HG02852 (cell line): ENCODE measurements at regions not wholly inside any gene's neighbourhood (a gene's known extent, or its start where the extent isn't known, plus 50 kb on each side); places are given as distances from the start of the nearest gene placed in this dataset.

Source experiments
- ATAC-seq: cut with Tn5 transposase; IDR thresholded peaks from one replicate; pipeline ENCODE4 v1.9.1; 2021; ENCODE audit warnings: mild to moderate bottlenecking, moderate library complexity; ENCODE audit not compliant: unreplicated experiment

DNA sequence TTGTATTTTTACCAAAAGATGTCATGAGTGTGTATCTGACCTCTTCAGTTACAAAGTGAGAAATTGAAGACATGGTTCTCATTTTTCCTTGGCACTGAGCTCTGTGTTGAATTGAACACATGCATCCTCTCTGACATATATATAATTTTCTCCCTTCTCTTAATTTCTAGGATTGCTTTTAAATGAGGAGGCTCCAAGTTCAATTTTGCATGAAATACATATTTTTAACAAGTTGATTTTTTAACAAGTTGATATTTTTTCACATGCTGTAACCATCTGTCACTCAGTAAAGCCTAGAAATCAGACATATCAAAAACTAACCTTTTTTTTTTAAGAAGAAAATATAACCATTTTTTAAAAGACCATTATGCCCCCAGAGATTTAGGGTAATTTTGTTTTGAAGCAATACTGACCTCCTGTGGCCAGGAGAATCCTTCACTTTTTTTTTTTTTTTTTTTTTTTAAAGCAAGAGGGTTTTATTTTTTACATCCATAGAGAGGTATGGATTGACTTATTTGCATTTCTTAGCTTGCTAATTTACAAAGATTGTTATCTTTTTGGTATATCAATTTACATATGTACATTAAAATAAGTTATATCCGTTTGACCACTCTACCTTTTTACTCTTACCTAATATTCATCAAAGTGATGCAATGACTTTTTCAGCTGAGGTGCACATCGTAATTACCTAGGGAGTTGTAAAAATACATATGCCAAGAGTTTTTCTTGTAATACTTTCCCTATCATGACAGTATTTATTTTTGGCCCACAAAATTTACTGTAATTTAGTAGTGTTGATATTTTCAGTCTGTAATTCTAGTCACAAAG, 161.8 kb downstream of the SOCS6 start:
- no peak for ATAC-seq

DNA sequence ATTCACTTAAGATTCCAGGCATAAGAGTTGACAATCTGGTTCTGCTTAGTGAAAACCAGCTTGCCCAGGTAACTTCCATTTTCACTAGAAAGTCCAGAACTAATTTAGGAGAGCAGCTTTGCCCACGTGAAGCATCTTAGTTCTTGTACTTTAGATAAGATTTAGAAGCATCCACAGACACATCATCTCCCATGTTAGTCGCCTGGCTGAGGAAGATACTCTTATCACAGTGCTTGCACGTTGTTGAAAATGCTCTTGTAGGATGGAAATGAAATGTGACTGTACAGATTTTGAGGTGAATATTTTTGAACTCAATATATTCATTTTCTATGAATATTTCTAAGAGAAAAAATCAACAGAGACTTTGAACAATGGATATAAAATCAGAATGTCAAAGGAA, 159.7 kb downstream of the SOCS6 start:
- no peak for ATAC-seq

DNA sequence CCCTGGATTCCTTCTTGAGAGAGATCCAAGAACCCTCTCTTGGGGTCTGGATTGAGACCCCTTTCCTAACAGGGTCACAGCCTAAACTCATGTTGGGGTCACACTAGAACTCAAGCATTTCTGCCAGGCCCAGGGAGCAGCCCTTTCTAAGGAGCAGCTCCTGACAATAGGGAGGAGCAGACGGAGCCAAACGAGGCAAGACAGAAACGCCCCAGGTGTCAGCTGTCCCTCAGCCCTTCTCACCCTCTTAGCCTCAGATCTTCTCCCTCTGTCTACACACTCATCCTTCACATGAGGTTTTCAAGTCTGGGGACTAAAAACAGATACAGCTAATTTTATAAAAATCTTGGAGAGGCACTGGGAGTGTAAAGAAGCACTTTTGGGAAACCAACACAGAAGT, 157.2 kb downstream of the SOCS6 start:
- ATAC-seq, result no peak

DNA sequence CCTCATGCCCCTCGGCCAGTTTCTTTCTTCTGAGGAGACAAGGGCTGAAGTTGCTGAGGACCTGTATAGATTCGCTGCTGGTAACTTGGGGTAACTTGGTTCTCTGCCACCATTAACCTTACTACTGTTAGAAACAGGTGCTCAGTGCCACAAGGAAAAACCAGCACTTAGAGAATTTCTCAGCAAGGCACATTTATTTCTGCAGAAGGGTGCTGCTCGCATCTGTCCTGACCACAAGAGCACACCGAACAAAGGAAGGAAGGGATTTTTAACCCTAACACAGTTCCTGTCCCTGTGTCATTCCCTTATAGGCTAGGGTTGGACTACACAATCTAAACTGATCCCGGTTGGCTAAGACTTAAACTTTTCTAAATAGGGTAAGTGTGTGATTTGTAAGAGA, 154.1 kb downstream of the SOCS6 start:
- no peak for ATAC-seq

DNA sequence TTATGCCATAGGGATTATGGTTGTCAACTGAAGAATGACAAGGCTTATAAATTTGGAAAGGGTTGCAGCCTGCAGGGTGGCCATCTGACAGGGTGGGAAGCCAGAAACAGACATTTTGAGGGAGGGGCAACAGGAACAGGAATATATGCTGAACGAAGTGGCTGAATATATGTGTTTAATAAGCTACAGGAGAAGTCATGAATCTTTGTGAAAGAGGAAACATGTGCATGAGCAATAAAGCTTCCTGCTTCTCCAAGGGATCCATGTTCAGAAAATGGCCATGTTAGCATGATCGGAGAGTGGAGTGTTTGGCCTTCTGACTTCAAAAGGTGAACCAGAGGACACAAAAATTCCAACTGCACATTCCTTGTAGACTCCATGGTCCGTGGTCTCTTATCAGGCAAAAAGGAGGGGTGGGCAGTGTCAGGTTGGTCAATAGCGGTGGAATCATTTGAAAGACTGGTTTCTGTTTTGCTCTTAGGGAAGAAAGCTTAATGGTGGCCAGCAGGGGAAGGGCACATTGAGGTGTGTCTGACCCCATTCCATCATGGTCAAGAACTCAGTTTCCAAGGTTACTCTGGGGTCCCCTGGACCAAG, 144.1 kb downstream of the SOCS6 start:
- no peak for ATAC-seq

DNA sequence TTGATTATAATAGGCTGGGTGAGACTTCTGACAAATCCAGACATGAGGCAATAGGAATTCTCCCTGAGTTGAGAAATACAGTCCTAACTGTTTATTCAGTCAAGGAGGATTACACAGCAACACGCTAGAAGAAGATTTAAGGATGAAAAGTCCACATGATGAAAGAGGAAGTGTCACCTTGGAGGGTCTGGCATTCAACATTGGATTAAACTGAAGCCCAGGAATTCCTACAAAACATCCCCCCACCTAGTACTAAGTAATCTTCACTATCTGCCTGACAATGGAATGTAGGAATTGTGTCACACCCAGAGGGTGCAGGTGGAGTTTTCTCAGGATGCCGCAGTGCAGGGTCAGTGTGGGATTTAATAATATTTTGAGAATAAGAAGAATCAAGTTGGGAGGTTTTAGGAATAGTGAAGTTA, 142.4 kb downstream of the SOCS6 start:
- ATAC-seq, result no peak

DNA sequence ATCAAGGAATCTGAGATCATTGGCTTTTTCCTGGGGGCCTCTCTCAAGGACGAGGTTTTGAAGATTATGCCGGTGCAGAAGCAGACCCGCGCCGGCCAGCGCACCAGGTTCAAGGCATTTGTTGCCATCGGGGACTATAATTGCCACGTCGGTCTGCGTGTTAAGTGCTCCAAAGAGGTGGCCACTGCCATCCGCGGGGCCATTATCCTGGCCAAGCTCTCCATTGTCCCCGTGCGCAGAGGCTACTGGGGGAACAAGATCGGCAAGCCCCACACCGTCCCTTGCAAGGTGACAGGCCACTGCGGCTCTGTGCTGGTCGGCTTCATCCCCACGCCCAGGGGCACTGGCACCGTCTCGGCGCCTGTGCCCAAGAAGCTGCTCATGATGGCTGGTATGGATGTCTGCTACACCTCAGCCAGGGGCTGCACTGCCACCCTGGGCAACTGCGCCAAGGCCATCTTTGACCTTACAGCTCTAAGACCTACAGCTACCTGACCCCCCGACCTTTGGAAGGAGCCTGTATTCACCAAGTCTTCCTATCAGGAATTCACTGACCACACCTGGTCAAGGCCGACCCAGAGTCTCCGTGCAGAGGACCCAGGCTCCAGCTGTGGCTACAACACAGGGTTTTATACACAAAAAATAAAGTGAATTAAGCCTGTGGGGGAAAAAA, 141.8 kb downstream of the SOCS6 start:
- ATAC-seq, result no peak

DNA sequence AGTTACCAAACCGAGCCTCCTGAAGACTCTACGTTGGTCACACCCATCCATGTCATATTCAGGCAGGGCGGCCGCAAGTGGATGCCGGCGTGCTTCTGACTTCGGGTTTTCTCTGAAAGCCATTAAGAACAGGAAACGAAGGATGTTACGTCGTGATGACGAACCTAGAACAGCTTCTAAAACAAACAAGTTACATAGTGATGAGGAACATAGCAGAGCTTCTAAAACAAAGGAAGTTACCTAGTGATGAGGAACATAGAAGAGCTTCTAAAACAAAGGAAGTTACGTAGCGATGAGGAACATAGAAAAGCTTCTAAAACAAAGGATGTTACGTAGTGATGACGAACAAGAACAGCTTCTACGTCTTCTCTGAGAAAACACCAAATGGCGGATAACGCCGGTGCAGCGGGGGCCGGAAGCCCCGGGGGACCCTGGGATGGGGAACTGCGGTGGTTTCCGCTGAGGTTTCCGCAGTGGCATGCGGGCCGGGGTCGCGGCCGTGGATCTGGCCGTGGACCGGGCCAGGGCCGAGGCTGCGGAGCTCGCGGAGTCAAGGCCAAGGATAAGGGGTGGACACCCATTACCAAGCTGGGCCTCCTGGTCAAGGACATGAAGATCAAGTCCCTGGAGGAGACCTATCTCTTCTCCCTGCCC, 141.1 kb downstream of the SOCS6 start:
- ATAC-seq, result no peak

DNA sequence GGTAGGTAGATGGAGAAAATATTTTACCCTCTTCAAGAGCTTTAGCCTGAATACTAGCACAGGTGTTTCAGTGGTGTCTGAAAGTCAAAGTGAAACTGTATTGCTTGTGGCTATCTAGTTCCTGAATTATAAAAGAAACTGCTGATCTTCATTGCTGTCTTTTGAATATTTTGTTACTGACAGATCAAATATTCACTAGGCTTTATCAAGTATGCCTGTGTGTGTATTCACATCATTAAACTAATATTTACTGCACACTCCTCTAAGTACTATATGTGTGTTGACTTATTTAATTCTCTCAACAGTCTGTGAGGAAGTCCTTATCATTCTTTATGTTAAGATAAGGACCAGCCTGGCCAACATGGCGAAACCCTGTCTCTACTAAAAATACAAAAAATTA, 139.6 kb downstream of the SOCS6 start:
- peak; percentile 99 for ATAC-seq

DNA sequence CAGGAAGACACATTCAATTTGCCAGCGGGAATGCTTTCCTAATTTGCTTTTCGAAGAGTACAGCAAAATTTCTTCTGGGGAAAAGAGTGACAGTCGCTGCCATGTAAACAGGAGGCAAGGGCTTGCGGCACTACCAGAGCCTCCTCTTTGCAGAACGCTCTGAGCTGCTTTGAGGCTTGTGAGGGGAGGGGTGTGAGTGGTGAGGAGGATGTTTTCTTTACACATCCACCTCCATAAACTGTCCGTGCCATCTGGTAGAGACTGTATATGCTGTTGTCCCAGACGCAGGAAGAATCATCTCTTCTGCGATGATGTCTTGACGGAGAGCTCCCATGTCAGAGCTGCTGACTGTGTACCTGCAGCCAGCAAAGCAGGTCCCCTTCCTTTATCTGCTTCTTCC, 138.0 kb downstream of the SOCS6 start:
- ATAC-seq, result no peak

DNA sequence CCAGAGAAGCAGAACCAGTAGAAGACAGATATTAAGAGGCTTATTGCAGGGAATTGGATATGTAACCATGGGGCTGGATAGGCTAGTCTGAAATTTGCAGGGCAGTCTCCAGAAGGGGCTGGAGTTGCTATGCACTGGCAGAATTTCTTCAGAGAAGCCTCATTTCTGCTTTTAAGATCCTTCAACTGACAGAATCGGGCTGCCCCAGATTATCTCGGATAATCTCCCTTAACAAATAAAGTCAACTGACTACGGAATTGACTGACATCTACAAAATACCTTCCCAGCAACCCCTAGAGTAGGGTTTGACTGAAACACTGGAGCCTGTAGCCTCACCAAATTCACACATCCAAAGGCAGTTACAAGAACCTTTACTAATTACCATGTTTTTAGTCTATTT, 136.4 kb downstream of the SOCS6 start:
- ATAC-seq, result no peak

DNA sequence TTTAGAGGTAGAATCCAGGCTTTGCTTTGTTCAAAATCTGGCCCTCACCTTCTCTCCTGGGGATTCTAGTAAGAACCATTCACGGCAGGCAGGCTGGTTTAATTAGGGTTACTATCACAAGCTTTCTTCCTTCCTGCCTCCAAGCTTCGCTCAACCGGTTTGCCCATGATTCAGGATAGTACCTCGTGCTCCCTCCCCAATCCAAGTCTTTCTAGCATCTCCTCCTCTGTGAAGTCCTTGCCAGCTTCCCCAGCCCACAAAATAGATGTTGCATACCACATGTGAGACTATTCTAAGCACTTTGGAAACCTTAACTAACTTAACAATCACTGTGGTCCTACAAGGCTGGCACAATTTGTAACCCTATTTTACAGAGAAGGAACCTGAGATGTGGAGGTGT, 135.1 kb downstream of the SOCS6 start:
- no peak for ATAC-seq

DNA sequence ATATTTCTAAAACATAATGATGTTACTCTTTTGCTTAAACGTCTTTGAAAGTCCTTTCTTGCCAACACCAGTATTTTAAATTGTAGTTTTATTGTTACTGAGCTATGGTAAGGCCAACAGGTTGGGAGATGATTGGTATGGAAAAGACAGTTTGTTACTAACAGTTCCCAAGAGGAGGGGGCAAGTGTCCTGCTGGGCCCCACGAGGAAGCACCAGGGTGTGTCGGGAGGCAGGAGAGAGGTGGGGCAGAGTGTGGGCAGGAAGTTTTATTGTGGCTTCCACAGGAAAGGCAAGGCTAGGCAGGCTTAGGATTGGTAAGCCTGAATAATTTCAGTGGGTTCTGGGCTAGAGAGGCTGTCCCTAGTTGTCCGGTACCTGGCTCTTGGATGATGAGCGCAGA, 134.3 kb downstream of the SOCS6 start:
- ATAC-seq, result no peak

DNA sequence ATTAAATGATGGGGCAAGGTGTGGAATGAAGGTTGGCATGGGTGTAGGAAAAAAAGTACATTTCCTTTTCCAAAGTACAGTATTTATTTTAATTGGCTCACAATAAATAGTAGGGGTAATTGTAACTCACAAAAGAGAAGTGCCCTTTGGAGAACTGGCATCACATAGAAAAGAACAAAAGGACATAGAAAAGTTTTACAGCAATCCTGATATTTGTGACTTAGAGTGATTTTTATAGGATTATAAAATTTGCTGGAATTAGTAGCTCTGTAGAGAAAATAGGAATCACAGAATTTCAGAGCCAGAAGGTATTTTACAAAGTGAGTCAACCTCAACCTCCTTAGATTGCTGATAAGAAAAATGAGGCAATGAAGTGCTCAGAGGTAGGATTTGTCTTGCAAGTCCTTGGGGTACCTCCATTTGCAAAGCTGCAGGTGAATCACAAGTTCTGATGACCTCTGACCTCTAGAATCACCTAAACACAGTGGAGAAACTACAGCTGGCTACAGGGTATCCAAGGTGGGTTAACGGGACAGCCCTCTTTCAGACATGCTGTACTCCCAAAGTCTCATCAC, 133.6 kb downstream of the SOCS6 start:
- ATAC-seq, result no peak

DNA sequence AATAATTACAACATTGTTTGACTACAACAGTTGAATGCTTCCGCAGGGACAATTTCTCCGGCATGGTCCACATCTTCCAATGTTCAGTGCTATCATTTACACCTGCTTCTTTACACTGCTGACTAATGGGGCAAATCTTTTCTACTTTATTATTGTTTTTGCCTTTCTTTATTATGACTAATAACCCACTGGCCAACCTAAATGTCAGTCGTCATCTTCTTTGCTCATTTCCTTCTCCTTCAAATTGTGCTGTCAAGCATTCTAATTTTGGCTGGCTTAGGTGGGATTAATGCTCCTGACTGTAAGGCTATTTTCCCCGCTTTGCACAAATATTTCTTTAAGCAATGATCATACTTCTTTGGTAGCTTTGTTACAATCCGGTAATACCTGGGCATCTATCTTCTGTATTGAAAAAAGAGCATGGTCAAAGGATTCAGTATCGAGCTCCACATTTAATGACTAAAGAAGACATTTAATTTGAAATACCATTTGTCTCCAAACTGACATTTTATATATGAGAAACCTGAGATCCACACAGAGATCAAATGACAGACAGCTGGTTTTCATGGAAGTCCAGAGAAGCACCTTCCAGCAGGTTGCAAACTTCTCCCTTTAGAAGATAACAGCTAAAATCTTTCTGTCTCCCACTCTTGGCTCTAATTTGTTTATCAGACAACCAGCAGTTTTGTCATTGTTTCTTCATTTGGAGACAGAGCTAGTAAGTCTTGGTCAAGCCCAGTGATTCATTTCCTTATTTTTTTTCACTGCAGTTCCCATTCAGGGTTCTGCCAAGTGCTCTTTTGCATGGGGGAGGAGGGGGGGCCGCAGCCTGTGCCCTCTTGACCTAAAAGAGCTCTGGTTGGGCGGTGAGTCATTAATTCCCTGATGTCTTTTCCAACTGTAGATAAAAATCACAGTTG, 132.9 kb downstream of the SOCS6 start:
- no peak for ATAC-seq

DNA sequence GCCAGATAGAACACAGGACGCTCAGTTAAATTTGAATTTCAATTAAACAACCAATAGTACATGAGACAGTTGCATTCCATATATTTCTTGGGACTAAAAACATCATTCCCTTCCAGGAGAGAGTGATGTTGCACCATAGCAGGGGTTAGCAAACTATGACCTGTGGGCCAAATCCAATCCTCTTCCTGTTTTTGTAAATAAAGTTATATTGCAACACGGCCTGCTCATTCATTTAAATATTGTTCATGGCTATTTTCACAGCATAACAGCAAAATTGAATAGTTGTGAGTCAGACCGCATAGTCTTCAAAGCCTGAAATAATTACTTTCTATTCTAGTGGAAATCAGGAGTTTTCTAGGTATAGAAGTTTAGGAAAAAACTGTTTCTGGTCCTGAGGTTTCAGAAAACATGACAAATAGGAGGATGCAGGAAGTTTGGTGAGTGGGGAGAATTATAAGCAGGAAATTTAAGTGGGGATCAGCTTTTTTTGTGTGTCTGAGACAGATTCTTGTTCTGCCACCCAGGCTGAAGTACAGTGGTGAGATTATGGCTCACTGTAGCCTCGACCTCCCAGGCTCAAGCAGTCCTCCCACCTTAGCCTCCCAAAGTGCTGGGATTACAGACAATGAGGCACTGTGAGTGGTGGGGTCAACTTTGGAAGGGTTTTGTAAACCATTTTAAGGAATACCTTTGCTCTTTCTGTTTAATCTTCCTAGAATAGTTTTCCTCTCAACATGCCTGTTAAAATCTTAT, 131.5 kb downstream of the SOCS6 start:
- no peak for ATAC-seq

DNA sequence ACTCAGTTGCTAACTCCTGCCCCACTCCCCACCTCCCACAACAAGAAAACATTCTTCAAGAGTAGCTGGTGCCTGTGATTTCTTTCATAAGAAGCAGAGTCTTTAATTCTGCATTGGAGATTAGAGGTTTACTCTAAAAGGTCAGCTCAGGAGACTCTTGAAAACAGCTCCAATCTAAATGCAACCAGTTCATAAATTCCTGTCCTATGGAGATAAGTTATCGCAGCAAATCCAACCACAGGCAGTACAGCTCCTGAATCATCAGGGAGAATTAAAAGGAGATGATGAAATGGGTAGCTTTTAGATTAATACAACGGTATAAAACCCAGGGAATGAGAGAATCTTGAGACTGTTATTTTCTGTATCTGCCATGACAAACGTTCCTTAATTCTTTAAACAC, 130.7 kb downstream of the SOCS6 start:
- ATAC-seq, result no peak

DNA sequence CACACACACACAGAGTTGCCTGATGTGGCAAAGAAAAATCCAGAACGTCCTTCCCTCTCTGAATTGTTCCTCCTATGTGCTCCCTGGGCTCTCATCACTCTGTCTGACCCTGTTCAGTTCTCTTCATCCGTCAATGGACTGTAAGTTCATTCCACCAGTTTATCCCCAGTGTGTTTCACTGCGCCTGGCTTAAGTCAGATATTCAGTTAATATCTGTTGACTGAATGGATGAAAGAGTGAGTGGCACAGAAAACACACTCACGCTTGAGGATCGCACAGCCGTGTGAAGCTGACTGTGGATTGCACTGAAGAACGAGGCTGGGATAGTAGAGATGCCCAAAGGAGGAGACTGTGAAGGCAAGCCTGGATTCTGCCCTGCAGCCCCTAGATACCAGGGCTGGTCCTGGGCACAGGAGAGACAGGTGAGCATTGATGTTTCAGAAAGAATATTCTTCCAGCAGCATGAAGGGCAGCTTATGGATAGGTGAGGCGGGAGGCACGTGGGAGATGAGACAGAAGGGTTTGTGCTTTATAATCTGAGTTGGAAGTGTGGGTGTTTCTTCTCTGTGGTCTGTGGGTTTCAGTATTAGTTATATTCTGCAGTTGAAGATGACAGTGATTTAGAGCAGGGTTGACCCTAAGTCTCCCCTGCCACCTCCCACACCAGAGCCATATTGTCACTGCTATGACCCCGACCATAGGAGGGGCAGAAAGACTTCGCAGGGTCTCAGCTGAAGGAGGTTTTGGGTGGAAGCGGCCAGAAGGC, 129.9 kb downstream of the SOCS6 start:
- peak; percentile 100 for ATAC-seq

DNA sequence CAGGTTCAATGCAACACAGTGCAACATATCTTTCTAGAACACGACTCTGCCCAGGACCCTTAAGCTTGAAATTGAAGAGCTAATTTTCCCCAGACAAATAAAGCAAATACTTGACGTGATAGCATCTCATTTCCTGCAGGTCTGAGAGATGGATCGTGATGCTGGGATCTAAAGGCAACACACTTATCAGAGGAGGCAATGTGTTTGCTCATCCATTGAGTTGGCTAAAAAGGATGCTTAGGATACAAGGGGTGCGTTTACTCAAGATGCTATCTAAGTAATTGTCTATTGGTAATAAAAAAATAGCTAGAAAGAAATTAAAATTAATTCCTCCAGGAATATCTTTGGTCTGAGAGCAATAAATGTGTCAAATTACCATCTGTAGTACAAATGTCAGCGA, 129.0 kb downstream of the SOCS6 start:
- no peak for ATAC-seq
